Inferior parietal cortex (tissue), 1 donor: ENCODE measurements at regions not wholly inside any gene's neighbourhood (a gene's known extent, or its start where the extent isn't known, plus 50 kb on each side); places are given as distances from the start of the nearest gene placed in this dataset.

Experiments
- DNase-seq: peaks from one replicate; pipeline ENCODE4 v3.0.0-alpha.2; 2016; ENCODE audit errors: extremely low spot score

GRCh38 chr5:126195410-126196100 is 227.7 kb upstream of the GRAMD2B start:
- DNase-seq, result no peak

- DNase-seq, result no peak
Measured at GRCh38 chr5:126198531-126198930, 224.7 kb upstream of the GRAMD2B start.

- DNase-seq, result no peak
Measured at GRCh38 chr5:126199467-126199866, 223.7 kb upstream of the GRAMD2B start.

GRCh38 chr5:126208691-126209090 is 214.5 kb upstream of the GRAMD2B start:
- no peak for DNase-seq

- DNase-seq, result no peak
Measured at GRCh38 chr5:126210955-126211354, 212.3 kb upstream of the GRAMD2B start.

GRCh38 chr5:126219616-126220015 is 203.6 kb upstream of the GRAMD2B start:
- DNase-seq, result no peak

- no peak for DNase-seq
Measured at GRCh38 chr5:126220725-126221124, 202.5 kb upstream of the GRAMD2B start.

GRCh38 chr5:126228934-126229333 is 194.3 kb upstream of the GRAMD2B start:
- DNase-seq, result no peak

- DNase-seq, result no peak
Measured at GRCh38 chr5:126233256-126233655, 190.0 kb upstream of the GRAMD2B start.

- peak; percentile 15 for DNase-seq
Measured at GRCh38 chr5:126234563-126235195, 188.5 kb upstream of the GRAMD2B start.

- DNase-seq, result no peak
Measured at GRCh38 chr5:126235628-126236027, 187.6 kb upstream of the GRAMD2B start.

- DNase-seq, result no peak
Measured at GRCh38 chr5:126236994-126237393, 186.2 kb upstream of the GRAMD2B start.

- no peak for DNase-seq
Measured at GRCh38 chr5:126248611-126249010, 174.6 kb upstream of the GRAMD2B start.

GRCh38 chr5:126251024-126251423 is 172.2 kb upstream of the GRAMD2B start:
- no peak for DNase-seq

- no peak for DNase-seq
Measured at GRCh38 chr5:126253406-126253805, 169.8 kb upstream of the GRAMD2B start.

GRCh38 chr5:126263591-126264184 is 159.5 kb upstream of the GRAMD2B start:
- DNase-seq, result no peak

- DNase-seq, result no peak
Measured at GRCh38 chr5:126265917-126266316, 157.3 kb upstream of the GRAMD2B start.

GRCh38 chr5:126267438-126267837 is 155.8 kb upstream of the GRAMD2B start:
- no peak for DNase-seq

GRCh38 chr5:126268697-126269315 is 154.4 kb upstream of the GRAMD2B start:
- no peak for DNase-seq

- DNase-seq, result no peak
Measured at GRCh38 chr5:126269511-126269910, 153.7 kb upstream of the GRAMD2B start.

- DNase-seq, result no peak
Measured at GRCh38 chr5:126271141-126271540, 152.1 kb upstream of the GRAMD2B start.

- DNase-seq, result no peak
Measured at GRCh38 chr5:126274076-126274762, 149.0 kb upstream of the GRAMD2B start.
